T47D (cell line): ENCODE measurements at regions not wholly inside any gene's neighbourhood (a gene's known extent, or its start where the extent isn't known, plus 50 kb on each side); places are given as distances from the start of the nearest gene placed in this dataset.

Experiments used
- DNase-seq, 2 experiments: peaks; one replicate each; pipeline versions ENCODE4 v3.0.0 to v3.0.0-alpha.2; 2011 to 2012; ENCODE audit warnings: low read depth in 1 of 2, low spot score in 1 of 2
- JUND ChIP-seq: IDR thresholded peaks from 2 replicates; pipeline ENCODE4 v1.6.1; 2012; ENCODE audit warnings: low read depth
- in situ Hi-C: cut with HindIII; loops from 2 replicates; pipeline ENCODE4 v1.10.0; 2016; ENCODE audit warnings: low sequenced_read_pairs, low pct_unique_long_range_greater_than_20kb

DNA sequence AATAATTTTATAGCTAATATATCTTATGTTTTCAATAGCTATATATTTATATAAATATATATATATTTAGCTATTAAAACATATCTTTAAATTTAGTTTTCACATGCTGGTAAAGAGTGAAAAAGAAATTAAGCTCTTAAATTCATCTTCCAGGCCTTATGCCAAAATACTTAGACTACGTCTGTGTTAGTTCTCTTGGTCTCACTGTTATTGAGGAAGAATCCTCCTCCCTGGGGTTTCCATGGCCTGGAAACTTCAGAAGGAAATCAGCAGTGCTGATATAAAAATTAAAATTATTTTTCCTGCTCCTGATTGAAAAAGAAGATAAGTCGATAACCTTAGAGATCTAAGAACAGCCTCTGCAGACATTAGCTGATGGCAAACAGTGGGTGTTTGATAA lies 225.1 kb upstream of the LMCD1 start:
- in situ Hi-C loops = no loop called here
- no peak for TF ChIP-seq JUND
- no peak for DNase-seq

DNA sequence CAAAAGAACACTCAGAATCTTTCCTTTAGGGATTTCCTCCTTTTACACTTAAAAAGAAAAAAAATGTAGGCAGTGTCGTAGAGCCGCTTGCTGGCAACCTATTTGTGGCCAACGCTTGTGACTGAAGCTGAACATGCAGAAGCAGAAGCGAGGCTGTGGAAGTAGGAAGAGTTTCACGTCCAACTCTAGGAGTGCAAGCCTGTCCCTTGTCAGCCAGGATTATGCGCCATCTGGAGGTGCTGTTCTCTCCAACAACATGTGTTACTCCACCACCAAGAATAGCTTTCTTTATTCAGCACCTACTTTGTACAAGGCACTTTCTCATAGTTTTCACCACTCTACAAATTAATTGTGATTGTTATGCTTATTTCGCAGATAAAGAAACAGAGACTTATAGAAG lies 223.2 kb upstream of the LMCD1 start:
- no peak for TF ChIP-seq JUND
- in situ Hi-C loops = no loop called here
- DNase-seq = peak in 1 of 2 experiments; percentile 7

- DNase-seq = no peak
- in situ Hi-C loops = no loop called here
- no peak for TF ChIP-seq JUND
Measured at GRCh38 chr3:8279476-8279875, 222.1 kb upstream of the LMCD1 start.

- in situ Hi-C loops = no loop called here
- TF ChIP-seq JUND = no peak
- no peak for DNase-seq
Measured at GRCh38 chr3:8279886-8280550, 221.6 kb upstream of the LMCD1 start.

DNA sequence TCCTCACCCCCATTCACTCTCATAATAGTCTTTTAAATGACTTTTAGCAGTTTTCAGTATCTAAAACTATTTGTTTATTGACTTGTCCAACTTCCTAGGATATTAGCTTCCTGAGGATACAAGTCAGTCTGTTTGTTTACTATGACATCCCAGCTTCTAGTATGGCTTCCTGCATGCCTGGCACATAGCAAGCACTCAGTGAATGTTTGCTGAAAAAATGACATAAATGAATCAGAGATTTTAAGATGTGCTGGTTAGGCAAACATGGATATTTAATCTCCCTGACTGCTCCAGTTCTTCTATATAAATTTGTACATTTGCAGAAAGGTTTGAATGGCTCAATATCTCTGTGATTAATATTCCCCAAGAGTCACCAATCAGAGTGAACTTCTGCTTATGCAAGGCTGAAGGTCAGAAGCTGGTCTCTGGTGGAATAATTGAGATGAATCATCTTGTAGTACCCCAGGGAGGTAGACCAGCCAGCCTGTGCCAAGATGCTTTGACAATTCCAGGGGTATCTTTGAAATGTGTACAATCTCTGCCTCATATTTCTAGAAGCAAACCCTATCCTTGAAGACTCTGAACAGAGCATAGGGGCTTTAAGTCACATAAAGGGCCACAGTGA lies 219.0 kb upstream of the LMCD1 start:
- peak in 1 of 2 experiments; percentile 29 for DNase-seq
- no peak for TF ChIP-seq JUND
- in situ Hi-C loops = no loop called here

DNA sequence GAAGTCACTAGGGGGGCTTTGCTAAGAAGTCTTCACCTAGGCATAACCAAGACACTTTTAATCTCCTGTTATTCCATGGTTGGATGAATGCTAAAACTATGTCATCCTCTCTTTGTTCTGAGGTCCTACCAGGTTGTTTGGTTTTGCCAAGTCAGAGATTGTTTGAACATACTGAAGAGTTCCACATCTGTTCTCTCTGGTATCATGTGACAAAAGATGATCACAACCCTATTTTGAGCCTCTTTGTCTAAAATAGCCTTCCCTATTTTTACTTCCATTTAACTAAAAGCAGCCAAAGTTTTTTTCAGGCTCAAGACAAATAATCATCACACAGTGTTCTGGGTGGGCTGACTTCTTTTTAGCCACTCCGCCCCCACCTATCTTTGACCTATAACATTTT lies 218.4 kb upstream of the LMCD1 start:
- in situ Hi-C loops = no loop called here
- TF ChIP-seq JUND = no peak
- DNase-seq = no peak

GRCh38 chr3:8286086-8286485 lies 215.5 kb upstream of the LMCD1 start:
- in situ Hi-C loops = no loop called here
- DNase-seq = no peak
- TF ChIP-seq JUND = no peak

DNA sequence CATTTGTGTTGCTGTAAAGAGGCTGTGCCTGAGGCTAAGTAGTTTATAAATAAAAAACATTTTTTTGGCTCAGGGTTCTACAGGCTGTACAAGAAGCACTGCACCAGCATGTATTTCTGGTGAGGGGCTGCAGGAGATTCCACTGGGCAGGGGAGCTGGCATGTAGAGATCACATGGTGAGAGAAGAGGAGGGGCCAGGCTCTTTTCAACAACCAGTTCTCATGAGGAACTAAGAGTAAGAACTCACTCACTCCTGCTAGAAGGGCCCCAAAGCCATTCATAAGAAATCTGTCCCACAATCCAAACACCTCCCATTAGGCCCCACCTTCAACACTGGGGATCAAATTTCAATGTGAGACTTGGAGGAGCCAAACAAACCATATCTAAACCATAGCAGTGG lies 214.9 kb upstream of the LMCD1 start:
- no peak for TF ChIP-seq JUND
- peak in 1 of 2 experiments; percentile 28 for DNase-seq
- in situ Hi-C loops = no loop called here

DNA sequence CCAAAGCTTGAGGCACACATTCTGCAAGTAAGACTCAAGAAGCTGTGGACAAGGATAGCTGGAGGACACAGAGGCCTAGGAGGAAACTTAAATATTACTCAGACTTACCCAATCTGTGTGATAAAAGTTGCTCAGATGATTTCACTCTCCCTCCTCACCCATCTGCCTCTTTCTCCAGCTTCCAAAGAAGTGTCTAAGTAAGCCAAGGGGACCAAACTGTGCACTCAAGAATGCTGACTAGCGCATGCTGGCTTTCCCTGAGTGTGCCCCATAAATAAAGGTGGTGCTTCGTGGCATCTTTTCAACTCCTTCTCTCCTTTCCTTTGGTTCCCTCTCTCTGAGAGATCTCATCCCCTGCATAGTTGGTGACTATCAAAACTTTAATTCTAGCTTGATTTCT lies 211.0 kb upstream of the LMCD1 start:
- TF ChIP-seq JUND = no peak
- in situ Hi-C loops = no loop called here
- DNase-seq = no peak

DNA sequence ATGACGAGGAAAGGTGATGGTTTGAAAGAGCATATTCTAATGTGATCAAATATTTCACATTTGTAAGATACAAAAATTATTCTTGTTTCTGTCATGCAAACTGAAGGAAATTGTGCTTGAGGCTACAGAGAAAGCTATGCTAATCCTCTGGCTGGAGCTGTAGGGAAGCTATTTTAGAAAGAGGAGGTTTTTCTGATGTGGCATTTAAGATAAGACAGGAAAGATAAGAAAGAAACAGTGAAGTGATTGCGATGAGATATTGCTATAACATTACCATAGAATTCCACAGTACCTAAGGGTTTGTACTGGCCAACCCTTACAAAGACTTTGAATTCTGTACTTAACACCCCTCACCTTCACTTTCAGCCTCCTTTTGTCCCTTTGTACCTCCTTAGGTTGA lies 205.2 kb upstream of the LMCD1 start:
- in situ Hi-C loops = no loop called here
- no peak for DNase-seq
- no peak for TF ChIP-seq JUND

- no peak for TF ChIP-seq JUND
- in situ Hi-C loops = no loop called here
- no peak for DNase-seq
Measured at GRCh38 chr3:8298021-8298954, 203.3 kb upstream of the LMCD1 start.

- TF ChIP-seq JUND = no peak
- DNase-seq = peak; percentile 35 to 74
- in situ Hi-C loops = no loop called here
Measured at GRCh38 chr3:8301977-8302735, 199.5 kb upstream of the LMCD1 start.
